ENCODE measurements at regions not wholly inside any gene's neighbourhood (a gene's known extent, or its start where the extent isn't known, plus 50 kb on each side); places are given as distances from the start of the nearest gene placed in this dataset.

GRCh38 chr7:117992635-117993376 is 119.6 kb upstream of the CTTNBP2 start:
- no peaks in the 10 kb centered on the region for H3K4me1 ChIP-seq (ENCODE audit: control insufficient read depth, low read length)
- no peak overlapping the region for H3K27ac ChIP-seq (ENCODE audit: low read depth, low read length)
- H3K36me3 ChIP-seq (ENCODE audit: control insufficient read depth, low read length), result no peaks in the 10 kb centered on the region
- H3F3A ChIP-seq (ENCODE audit: control insufficient read depth, insufficient read depth), result no peaks in the 10 kb centered on the region
- H3K9me3 ChIP-seq (ENCODE audit: control insufficient read depth, insufficient read depth, low read length), result no peaks in the 10 kb centered on the region
- TF ChIP-seq EZH2phosphoT487 (IDR thresholded peaks at IDR 0.05; ENCODE audit: borderline replicate concordance, low read length) (no peak), CTCF (IDR thresholded peaks at IDR 0.05; ENCODE audit: low read depth, low read length, poor library complexity, severe bottlenecking) (no peak)
- no peaks in the 10 kb centered on the region; the same call in 1 of the 2 replicates for H3K27me3 ChIP-seq (ENCODE audit: control insufficient read depth, low read length)
- no peaks in the 10 kb centered on the region for H4K20me1 ChIP-seq (ENCODE audit: control insufficient read depth, insufficient read depth, low read depth, low read length)
- H3K79me2 ChIP-seq (ENCODE audit: control insufficient read depth, low read length), result no peaks in the 10 kb centered on the region
- H3K4me3 ChIP-seq (ENCODE audit: low read length), result no peak overlapping the region
- H3K9me2 ChIP-seq (replicated peaks; ENCODE audit: control insufficient read depth, low read length), result no peaks in the 10 kb centered on the region
- no peak overlapping the region for H3K4me2 ChIP-seq (ENCODE audit: low read length)

DNA sequence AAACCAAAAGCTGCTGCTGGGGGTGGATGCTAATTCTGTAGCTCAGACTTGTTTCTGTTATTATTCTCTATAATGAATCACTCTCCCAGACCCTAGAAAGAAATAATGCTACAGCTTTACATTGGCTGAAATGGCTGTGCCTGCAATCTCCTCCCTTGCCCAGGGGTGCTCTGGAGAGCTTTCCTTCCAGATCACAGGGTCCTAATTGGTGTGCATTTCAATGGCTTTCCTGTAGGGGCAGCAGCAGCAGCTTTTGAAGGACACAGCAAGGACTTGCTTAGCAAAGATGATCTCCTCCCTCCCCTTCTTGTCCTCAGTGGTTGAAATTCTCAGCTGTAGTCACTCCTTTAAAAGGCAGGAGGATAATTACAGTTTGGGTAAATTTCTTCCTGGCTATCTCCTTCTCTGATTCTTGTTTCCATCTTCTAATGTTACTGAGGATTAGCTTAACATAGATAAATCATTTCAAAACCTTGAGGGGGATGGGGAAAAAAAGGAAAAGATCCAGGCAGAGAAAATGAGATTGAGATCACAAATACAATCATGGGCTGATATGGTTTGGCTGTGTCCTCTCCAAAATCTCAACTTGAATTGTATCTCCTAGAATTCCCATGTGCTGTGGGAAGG is 120.2 kb upstream of the CTTNBP2 start:
- Histone ChIP-seq H3F3A (ENCODE audit: control insufficient read depth, insufficient read depth) (no peaks in the 10 kb centered on the region), H3K4me3 (ENCODE audit: low read length) (no peak overlapping the region), H3K9me3 (ENCODE audit: control insufficient read depth, insufficient read depth, low read length) (no peaks in the 10 kb centered on the region), H3K4me2 (ENCODE audit: low read length) (no peak overlapping the region), H3K9me2 (replicated peaks; ENCODE audit: control insufficient read depth, low read length) (no peaks in the 10 kb centered on the region), H3K27ac (ENCODE audit: low read depth, low read length) (no peak overlapping the region), H3K27me3 (ENCODE audit: control insufficient read depth, low read length) (no peaks in the 10 kb centered on the region; the same call in 1 of the 2 replicates), H4K20me1 (ENCODE audit: control insufficient read depth, insufficient read depth, low read depth, low read length) (no peaks in the 10 kb centered on the region), H3K36me3 (ENCODE audit: control insufficient read depth, low read length) (no peaks in the 10 kb centered on the region), H3K79me2 (ENCODE audit: control insufficient read depth, low read length) (no peaks in the 10 kb centered on the region), H3K4me1 (ENCODE audit: control insufficient read depth, low read length) (no peaks in the 10 kb centered on the region)
- peak; percentile 81 for TF ChIP-seq CTCF (IDR thresholded peaks at IDR 0.05; ENCODE audit: low read depth, low read length, poor library complexity, severe bottlenecking)
- TF ChIP-seq EZH2phosphoT487 (IDR thresholded peaks at IDR 0.05; ENCODE audit: borderline replicate concordance, low read length), result no peak

DNA sequence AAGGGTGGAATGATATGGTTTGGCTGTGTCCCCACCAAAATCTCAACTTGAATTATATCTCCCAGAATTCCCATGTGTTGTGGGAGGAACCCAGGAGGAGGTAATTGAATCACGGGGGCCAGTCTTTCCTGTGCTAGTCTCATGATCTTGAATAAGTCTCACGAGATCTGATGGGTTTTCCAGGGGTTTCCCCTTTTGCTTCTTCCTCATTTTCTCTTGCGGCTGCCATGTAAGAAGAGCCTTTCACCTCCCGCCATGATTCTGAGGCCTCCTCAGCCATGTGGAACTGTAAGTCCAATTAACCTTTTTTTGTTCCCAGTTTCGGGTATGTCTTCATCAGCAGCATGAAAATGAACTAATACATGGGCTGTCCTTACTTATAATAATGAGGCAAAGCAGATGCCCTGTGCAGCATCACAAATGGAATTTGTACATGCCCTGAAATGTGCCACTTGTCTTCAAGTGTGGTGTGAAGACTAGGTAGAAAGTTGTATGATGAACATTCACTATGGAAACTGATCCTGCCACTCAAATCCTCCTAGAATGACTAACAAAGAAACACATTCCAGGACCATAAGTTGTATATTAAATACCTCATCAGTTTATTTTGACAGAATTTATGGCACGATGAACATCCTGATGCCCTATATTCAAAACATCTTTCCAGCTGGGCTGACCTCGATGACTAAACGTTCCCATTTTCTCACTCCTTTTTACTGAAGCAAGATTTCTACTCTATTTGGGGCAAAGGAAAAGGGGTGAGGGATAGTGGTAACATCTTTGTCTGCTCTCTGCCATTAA is 122.8 kb upstream of the CTTNBP2 start:
- no peaks in the 10 kb centered on the region for H3K9me3 ChIP-seq (ENCODE audit: control insufficient read depth, insufficient read depth, low read length)
- no peaks in the 10 kb centered on the region for H4K20me1 ChIP-seq (ENCODE audit: control insufficient read depth, insufficient read depth, low read depth, low read length)
- no peaks in the 10 kb centered on the region for H3F3A ChIP-seq (ENCODE audit: control insufficient read depth, insufficient read depth)
- no peak overlapping the region for H3K4me2 ChIP-seq (ENCODE audit: low read length)
- H3K9me2 ChIP-seq (replicated peaks; ENCODE audit: control insufficient read depth, low read length), result no peaks in the 10 kb centered on the region
- no peaks in the 10 kb centered on the region for H3K36me3 ChIP-seq (ENCODE audit: control insufficient read depth, low read length)
- H3K4me3 ChIP-seq (ENCODE audit: low read length), result no peak overlapping the region
- H3K27me3 ChIP-seq (ENCODE audit: control insufficient read depth, low read length), result no peaks in the 10 kb centered on the region; the same call in 1 of the 2 replicates
- no peak for TF ChIP-seq EZH2phosphoT487 (IDR thresholded peaks at IDR 0.05; ENCODE audit: borderline replicate concordance, low read length)
- TF ChIP-seq CTCF (IDR thresholded peaks at IDR 0.05; ENCODE audit: low read depth, low read length, poor library complexity, severe bottlenecking), result no peak
- no peaks in the 10 kb centered on the region for H3K79me2 ChIP-seq (ENCODE audit: control insufficient read depth, low read length)
- H3K27ac ChIP-seq (ENCODE audit: low read depth, low read length), result no peak overlapping the region
- no peaks in the 10 kb centered on the region for H3K4me1 ChIP-seq (ENCODE audit: control insufficient read depth, low read length)
